ENCODE measurements at regions not wholly inside any gene's neighbourhood (a gene's known extent, or its start where the extent isn't known, plus 50 kb on each side); places are given as distances from the start of the nearest gene placed in this dataset.
"Not testable (repeated sequence)": the region's sequence is repeated elsewhere in the genome, so short reads cannot be mapped to it uniquely, and the experiment has no call there.

DNA sequence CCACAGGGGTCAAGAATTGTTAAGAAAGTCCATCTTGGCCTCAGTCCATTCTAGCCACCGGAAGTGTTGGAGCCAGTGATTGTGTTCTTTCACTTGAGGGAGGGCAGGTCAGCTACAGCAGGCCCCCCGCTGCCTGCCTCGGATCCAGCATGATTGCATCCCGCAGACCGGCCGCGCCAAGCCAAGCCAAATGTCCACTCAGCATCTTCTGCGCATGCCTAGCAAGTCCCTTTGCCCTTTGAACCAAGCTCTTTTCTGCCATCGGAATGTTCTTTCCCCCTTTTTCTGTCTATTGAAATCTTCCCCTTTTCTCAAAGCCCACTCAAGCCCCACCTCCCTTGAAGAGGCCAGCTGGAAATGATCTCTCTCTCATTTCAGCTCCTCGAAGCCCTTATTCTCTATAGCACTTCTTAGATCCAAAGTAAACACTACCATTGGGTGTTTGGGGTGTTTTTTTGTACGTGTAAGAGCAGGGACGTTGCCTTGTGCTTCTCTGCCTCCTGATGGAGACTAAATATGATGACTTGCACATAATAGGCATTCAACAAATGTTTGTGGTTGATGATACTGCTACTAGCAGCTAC, 147.8 kb upstream of the BCOR start:
- DNase-seq (ENCODE audit: low read depth in 2 of 2) = no peak

DNA sequence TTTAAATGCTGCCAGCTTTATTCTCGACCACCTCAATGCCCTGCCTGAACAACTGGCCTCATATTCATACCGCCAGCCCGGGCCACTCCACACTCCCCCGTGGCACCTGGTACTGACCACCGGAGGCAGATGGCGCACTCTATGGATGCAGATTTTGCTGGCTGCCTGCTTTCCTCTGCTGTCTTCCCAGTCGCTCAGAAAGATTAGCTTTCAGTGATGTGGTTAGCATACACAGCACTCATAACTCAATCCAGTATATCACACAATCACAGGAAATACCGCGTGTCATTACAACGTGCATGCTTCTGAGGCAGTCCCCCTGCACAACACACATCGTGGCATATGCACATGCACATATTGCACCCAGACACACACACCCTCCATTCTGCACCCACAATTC, 147.2 kb upstream of the BCOR start:
- DNase-seq (ENCODE audit: low read depth in 2 of 2) = no peak

DNA sequence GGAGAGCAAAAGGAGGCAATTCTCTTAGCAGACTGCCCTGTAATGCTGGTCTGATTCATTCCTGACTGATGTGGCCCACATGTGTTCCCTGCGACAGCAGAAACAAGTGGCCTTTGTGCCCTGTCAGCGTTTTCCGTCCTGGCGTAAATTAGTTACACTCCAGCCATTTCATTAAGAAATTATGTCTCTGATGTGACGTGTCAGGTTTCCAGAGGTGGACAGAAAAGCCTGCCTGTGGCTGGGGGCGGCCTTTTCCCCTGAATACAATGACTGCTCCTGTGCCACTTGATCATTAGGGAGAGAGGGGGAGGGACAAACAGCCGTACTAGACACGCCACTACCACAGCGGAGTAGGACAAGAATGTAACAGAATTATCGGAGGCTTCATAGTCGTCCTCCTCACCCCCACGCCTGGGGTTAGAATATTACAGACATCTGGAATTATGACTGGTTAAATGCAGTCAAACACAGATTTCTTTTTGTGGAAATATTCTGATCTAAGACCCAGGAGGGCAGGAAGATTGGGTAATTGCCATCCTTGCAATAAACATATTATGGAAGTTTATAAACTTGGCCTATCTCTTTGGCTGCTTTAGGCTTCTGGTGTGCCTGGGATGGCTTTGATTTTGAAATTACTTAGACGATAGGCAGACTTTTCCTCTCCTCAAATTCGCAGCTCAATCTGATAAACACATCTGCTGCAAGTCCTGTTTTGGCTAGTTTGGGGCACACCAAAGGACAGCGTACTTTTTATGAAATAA, 146.2 kb upstream of the BCOR start:
- no peak for DNase-seq (ENCODE audit: low read depth in 2 of 2)

DNA sequence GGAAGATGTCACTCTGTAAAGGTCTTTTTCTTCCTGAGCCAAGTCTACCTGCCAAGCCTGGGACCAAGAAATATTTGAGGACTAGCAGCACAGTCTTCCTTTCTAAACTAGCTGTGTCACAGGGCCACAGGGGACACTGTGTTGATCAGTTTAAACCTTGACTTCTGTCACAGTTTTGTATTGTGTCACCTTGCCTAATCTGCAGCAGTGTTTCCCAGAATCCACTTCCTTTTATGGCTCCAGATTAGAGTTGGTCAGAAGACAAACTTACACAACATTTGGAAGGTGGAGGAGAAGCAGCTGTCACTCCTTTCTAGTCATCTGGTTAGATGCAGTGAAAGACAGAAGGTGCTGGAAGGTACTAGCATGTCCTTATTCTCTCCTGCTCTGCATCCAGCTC, 143.1 kb upstream of the BCOR start:
- DNase-seq (ENCODE audit: low read depth in 2 of 2) = no peak

DNA sequence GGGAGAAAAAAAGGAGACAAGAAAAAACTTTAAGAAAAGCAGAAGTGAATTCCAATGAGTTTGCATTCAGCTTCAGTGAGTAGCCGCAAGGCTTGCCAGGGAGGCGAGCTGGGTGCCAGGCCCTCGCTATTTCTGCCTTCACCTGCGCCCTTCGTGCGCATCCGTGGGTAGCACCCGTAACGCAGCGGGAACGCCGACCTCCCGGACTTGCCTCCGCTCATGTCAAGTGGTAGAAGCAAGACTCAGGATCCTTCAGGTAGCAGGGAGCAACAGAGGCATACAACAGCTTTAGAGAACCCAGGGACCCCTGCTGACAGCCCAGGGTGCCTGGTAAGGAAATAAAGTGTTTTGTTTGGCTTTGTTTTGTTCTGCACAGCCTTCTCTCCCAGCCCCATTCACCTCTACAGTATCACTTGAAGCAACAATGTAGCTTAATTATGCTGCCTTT, 140.0 kb upstream of the BCOR start:
- DNase-seq (ENCODE audit: low read depth in 2 of 2) = no peak

DNA sequence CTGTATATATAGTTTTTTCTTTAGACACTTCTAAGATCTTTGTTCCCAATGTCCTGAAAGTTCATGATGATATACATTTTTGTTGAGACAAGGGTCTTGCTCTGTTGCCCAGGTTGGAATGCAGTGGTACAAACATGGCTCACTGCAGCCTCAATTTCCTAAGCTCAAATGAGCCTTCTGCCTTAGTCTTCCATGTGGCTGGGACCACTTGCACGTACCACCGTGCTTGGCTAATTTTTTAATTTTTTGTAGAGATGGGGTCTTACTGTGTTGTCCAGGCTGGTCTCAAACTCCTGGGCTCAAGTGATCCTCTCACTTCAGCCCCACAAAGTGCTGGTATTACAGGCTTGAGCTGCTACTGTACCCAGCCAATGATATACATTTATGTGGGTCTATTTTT, 132.9 kb upstream of the BCOR start:
- no peak for DNase-seq (ENCODE audit: low read depth in 2 of 2)

DNA sequence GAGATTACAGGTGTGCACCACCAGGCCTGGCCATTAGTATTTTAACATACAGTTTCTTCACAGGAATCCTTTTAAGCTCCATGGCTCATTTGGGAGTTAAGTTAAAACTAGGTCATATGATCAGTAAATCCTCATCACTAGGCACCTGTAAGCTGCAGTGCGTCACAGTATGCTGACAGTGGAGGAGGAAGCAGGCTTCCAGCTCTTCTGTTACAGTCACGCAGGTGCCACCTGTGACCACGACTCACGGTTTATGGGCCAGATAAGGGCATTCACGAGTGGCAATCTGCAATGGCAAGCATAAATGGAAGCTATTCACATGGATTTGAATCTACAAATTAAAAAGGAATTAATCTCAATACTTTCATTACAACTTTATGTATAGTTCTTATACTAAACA, 129.4 kb upstream of the BCOR start:
- no peak for DNase-seq (ENCODE audit: low read depth in 2 of 2)

DNA sequence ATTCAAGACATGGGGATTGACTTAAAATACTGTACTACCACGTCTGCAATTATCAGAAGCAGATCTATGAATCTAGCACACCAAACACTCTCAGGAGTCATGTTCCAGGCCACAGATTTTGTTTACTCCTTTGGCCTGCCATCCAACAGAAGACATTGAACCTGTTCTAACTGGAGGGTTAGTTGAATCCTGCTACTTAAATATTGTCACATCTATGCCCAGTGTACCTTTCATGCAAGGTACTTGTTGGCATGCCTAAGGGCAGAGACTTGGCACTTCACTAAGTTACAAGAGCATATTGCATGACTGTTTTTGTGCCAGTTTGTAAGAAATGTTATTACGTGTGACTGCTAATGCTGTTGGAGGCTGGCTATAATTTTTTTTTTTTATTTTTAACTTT, 126.9 kb upstream of the BCOR start:
- no peak for DNase-seq (ENCODE audit: low read depth in 2 of 2)

DNA sequence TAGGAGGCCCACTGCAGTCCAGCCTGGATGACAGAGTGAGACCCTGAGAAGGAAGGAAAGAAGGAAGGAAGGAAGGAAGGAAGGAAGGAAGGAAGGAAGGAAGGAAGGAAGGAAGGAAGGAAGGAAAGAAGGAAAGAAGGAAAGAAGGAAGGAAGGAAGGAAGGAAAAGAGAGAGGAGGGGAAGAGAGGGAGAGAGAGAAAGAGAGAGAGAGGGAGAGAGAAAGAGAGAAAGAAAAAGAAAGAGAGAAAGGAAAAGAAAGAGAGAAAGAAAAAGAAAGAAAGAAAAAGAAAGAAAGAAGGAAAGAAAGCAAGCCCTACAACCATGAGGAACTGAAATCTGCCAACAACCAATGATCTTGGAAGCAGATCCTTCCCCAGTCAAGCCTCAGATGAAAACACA, 124.9 kb upstream of the BCOR start:
- not testable (repeated sequence) for DNase-seq (ENCODE audit: low read depth in 2 of 2)

DNA sequence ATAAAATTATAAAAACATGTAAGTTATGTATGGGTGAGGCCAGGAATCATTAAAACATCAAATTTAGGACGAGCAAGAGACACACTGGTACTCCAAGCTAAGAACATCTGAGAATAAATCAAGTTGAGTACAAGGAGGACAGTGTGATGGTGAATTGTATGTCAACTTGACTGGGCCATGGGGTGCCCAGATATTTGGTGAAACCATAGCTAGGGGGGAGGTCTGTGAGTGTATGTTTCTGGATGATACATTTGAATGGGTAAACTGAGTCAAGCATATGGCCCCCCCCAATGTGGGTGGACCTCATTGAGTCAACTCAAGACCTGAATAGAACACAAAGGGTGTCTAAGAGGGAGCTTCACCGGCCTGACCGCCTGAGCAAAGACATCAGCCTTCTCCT, 115.3 kb upstream of the BCOR start:
- no peak for DNase-seq (ENCODE audit: low read depth in 2 of 2)

DNA sequence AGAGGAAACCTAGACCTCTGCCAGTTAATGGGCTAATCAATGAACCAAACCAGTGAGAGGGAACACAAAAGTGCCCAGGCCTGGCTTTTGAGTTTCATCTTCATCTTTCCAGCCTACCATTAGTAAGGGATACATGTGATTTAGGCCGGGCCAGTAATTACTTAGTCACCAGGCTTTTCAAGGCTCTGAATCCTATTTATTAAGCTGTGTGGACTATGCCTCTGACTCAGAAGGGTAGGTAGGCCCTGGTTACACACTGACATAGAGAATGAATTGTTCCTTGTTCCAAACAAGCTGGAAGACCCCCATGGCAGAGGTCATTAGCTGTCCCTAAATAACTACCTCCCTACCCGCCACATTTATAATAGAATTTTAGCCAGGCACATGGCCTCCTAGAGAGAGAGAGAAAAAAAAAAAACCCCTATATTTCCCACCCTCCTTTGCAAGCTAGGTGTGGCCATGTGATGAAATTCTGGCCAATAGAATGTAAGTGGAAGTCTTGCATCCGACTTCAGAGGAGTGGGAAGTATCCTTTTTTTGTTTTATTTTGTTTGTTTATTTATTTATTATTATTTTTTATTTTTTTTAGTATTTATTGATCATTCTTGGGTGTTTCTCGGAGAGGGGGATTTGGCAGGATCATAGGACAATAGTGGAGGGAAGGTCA, 112.3 kb upstream of the BCOR start:
- DNase-seq (ENCODE audit: low read depth in 2 of 2) = no peak

DNA sequence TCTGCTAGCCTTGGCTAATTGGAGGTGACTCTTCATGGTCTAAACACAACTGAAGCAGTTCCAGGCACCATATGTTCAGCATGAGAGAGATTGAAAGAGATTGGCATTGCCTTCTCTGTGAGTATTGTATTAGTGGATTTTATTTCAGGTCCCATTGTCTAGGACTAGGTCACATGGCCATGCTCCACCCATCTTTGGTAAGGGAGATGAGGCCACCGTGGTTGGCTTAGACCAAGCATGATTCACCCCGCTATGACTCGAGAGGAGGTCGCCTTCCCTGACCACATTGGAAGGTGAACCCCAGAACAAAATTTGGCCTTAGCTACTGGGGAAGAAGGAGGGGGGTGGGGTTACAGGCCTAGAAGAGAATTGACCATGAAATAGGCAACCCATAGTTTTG, 109.9 kb upstream of the BCOR start:
- no peak for DNase-seq (ENCODE audit: low read depth in 2 of 2)

DNA sequence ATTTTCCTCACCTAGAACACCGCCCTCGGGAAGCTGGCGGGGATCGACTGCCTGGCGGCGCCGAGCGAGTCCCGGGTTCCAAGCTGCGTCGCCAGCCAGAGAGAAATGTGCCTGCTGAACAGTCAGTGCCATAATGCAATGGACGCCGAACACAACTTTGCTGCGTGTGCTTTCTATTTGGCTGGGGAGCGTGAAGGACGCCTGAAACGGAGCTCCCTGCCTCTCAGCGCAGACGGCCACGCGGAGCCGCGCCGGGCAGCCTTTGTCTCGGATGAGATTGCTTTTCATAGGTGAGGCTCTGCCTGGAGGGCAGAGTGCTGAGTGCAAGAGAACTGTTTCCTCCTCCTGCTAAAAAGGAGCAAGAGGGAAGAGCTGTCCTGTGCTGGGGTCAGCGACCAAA, 107.7 kb upstream of the BCOR start:
- DNase-seq (ENCODE audit: low read depth in 2 of 2) = no peak

DNA sequence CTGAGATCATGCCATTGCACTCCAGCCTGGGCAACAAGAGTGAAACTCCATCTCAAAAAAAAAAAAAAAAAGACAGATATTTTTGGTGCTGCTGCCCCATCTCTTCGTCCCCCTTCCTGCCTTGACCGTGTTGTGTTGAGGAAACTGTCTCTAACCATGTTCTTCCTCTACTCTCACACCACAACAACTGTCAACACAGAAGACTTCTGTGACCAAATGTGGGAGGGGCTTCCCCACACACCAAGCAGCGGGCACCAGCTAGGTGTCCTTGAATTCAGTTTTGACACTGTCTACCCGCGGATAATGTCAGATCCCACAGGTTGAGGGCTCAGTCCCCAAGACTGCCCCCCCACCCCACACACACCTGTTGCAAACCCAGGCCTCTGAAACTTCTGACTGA, 104.7 kb upstream of the BCOR start:
- DNase-seq (ENCODE audit: low read depth in 2 of 2) = no peak

DNA sequence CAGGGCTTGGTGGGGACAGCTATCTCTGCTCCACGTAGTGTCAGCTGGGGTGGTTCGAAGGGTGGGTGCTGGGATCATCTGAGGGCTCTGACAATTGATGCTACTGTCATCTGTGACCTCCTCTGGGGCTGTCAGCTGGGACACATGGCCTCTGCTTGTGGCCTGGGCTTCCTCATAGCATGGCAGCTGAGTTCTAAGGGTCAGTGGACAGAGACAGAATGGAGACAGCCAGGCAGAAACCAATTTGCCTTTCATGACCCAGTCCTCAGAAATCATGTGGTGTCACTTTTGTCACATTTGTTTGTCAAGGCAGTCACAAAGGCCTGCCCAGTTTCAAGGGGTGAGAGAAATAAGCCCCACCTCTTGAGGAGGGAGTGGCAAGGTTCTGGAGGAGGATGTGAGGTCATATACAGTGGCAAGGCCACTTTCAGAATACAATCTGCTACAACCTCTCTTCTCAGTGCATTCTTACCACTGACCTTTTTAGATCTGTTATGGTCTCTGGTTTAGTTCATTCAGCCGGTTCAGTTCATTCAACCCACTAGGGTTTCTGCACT, 103.6 kb upstream of the BCOR start:
- no peak for DNase-seq (ENCODE audit: low read depth in 2 of 2)

DNA sequence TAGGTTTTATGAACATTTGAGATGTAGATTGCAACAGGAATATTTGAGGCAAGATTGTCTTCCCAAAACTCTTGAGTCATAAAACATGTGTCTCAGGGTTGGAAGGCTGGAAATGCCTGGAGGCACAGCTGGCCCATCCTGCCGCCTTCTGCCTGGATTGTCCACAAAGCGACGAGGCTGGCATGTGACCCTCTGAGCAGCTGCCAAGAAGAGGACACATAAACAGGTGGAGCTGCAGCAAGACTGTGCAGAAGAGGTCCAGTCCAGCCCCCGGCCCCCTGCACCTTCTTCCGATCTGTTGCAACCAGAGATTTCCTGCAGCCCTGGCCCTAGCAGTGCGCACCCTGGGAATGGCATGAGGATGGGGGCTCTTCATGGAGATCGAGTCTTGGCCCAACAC, 101.9 kb upstream of the BCOR start:
- no peak for DNase-seq (ENCODE audit: low read depth in 2 of 2)

DNA sequence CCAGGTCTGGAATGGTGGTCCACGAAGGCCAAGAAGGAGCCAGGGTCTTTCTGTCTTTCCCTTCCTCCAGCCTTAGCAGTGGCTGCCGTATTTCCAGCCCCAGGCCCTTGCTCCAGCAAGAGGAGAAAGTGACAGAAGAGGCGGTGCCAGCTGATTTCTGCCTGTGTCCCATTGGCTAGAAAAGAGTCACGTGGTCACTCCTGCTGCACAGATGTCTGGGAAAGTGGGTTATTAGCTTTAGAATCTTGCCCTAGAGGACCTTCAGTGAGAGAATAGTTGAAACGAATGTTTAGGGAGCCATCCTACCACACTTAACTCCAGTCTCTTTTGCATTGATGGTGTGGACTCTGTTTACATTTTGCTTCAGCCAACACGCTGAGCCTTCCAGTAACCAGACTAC, 99.3 kb upstream of the BCOR start:
- DNase-seq (ENCODE audit: low read depth in 2 of 2) = no peak

DNA sequence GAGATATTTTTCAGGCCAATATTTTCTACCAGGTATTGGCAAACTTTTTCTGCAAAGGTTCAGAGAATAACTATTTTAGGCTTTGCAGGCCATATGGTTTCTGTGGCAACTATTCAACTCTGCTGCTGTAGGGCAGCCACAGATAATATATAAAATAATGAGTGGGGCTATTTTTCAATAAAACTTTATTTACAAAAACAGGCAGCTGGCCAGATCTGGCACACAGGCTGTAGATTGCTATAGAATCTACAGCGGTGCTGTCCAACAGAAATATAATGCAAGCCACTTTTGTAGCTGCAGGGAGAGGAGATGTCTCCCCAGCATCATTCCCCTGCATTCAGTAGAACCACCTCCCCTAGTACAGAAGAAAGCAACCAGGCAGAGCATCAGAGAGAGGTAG, 97.6 kb upstream of the BCOR start:
- no peak for DNase-seq (ENCODE audit: low read depth in 2 of 2)

DNA sequence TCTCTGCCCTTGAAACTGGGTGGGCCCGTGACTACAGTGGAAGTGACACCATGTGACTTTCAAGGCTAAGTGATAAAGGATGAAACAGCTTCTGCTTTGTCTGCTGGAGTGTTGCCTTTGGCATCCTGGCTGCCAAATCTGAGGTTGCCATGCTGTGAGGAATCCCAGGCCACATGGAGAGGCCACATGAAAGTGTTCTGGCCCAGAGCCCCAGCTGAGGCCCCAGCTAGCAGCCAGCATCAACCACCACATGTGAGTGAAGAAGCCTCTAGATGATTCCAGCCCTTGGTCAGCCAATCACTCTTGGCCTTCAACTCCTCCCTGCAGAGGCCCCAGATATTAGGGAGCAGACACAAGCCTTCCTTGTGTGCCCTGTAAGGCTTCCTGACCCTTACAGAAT, 94.4 kb upstream of the BCOR start:
- no peak for DNase-seq (ENCODE audit: low read depth in 2 of 2)

DNA sequence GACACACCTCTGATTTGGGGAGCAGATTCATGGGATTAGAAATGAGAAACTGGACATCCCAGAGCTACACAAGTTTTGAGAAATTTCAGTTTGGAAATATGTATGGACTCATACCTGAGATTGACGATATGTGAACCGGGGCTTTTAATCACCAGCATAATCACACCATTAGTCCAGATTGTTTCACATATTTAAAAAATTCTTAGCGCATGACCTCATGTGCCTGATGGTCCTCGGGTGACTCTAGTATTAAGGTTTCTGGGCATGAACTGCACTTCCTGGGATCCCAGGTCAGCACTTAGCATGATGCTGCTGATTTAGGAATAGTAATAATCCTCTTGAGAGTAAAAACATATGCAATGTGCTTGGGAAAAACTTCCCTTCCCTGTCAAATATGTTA, 91.9 kb upstream of the BCOR start:
- no peak for DNase-seq (ENCODE audit: low read depth in 2 of 2)

DNA sequence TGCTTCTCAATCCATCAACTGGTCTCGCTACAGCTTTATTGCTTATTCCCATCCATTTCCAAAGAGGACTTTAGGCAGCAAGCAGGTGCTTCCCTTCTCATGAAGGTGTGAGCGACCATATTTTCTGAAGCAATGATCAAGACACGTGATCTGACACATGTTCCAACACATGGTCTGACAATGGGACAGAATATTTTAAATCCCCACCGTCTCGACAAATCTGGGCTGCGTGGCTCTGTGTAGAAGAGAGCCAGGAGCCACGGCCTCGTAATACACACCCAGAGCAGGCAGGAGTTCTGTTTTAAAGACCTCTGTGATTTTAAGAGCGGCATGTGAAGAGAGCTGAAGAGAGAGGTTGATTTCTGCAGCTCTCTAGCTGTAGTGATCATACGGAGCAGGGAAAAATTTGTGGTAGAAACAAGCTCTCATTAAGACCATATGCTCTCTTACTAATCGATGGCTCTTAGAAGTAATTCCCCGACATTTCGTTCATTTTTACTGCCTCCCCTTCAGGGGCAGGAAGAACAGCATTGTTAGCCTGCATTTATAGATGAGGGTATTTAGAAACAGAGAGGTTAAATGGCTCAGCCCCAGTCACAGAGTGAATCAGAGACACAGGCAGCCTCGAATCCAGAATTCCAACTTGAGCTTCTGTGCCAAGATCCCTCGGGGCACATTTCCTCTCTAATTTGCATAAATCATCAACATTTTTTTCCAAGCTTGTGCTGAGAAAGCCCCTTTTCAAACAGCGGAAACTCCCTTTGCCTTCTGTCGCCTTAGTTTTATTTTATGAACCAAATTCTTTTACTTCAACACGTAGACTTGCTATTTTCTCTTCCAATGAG, 91.0 kb upstream of the BCOR start:
- no peak for DNase-seq (ENCODE audit: low read depth in 2 of 2)

DNA sequence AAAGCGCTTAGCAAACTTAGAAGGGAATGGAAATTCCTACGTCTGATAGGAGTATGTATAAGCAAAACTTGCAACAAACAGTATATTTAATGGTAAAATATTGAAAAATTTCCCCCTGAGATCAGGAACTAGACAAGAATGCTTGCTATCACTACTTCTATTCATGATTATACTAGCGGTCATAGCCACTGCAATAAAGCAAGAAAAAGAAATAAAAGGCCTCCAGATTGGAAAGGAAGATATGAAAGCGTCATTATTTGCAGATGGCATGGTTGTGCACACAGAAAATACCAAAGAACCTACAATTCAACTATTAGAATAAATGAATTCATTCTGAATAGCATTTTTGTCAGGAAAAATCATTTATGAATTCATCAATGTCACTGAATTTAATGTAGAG, 87.2 kb upstream of the BCOR start:
- no peak for DNase-seq (ENCODE audit: low read depth in 2 of 2)
